Upper lobe of left lung (tissue), 6 donors: ENCODE measurements at regions not wholly inside any gene's neighbourhood (a gene's known extent, or its start where the extent isn't known, plus 50 kb on each side); places are given as distances from the start of the nearest gene placed in this dataset.

Experiments
- ATAC-seq, 2 donors: fragments of 200-7000 bp; cut with Tn5 transposase; one replicate each; pipeline ENCODE4 v1.9.1; 2022; ENCODE audit warnings: mild to moderate bottlenecking in 2 of 2, moderate library complexity in 2 of 2; ENCODE audit not compliant: low FRiP score in 2 of 2
- DNase-seq, 2 donors: peaks; one replicate each; pipeline ENCODE4 v3.0.0-alpha.2; 2019 to 2020
- H3K27ac ChIP-seq, 4 donors: fragments of 200-600 bp; sonication (generic); one replicate each; pipeline ENCODE4 v1.5.1; 2016 to 2019
- H3K27me3 ChIP-seq, 4 donors: fragments of 200-600 bp; sonication (generic); one replicate each; pipeline ENCODE4 v1.5.1; 2017 to 2019
- H3K36me3 ChIP-seq, 4 donors: fragments of 200-600 bp; sonication (generic); one replicate each; pipeline ENCODE4 v1.5.1; 2016 to 2019
- H3K4me1 ChIP-seq, 4 donors: fragments of 200-600 bp; sonication (generic); one replicate each; pipeline ENCODE4 v1.5.1; 2018 to 2019
- H3K4me3 ChIP-seq, 4 donors: fragments of 200-600 bp; sonication (generic); one replicate each; pipeline ENCODE4 v1.5.1; 2017 to 2019; ENCODE audit warnings: mild to moderate bottlenecking in 2 of 4, moderate library complexity in 1 of 4
- H3K9me3 ChIP-seq, 4 donors: fragments of 200-600 bp; sonication (generic); one replicate each; pipeline ENCODE4 v1.5.1; 2018 to 2019
- CTCF ChIP-seq, 6 experiments: fragments of 450-650 bp in 4 of 6; fragments of 200-600 bp in 2 of 6; sonication (generic) in 2 of 6; IDR thresholded peaks; one replicate each; pipeline ENCODE4 v1.5.1; 2016 to 2019; ENCODE audit warnings: antibody characterized with exemption in 6 of 6
- EP300 ChIP-seq, 4 donors: sonication (generic); formaldehyde crosslinking; IDR thresholded peaks; one replicate each; pipeline ENCODE4 v1.5.1; 2017; ENCODE audit warnings: antibody characterized with exemption in 4 of 4, control low read depth in 2 of 4
- POLR2A ChIP-seq, 4 donors: fragments of 450-650 bp; IDR thresholded peaks; one replicate each; pipeline ENCODE4 v1.5.1; 2016 to 2017; ENCODE audit warnings: antibody characterized with exemption in 4 of 4, mild to moderate bottlenecking in 2 of 4
- POLR2AphosphoS5 ChIP-seq, 2 donors: sonication (generic); formaldehyde crosslinking; IDR thresholded peaks; one replicate each; pipeline ENCODE4 v1.5.1; 2017; ENCODE audit warnings: antibody characterized with exemption in 2 of 2
- WGBS, 2 donors: methylation state at CpG; one replicate each; pipeline ENCODE4 v1.1.5; 2017 to 2018; 5-methylcytosine and 5-hydroxymethylcytosine counted together
- donor health status: DM: no; HTN: no; CAD: no; lungs with moderate emphysema.
- donor health status: DM: no; HTN: yes; CAD: no; lungs with severe emphysema.

DNA sequence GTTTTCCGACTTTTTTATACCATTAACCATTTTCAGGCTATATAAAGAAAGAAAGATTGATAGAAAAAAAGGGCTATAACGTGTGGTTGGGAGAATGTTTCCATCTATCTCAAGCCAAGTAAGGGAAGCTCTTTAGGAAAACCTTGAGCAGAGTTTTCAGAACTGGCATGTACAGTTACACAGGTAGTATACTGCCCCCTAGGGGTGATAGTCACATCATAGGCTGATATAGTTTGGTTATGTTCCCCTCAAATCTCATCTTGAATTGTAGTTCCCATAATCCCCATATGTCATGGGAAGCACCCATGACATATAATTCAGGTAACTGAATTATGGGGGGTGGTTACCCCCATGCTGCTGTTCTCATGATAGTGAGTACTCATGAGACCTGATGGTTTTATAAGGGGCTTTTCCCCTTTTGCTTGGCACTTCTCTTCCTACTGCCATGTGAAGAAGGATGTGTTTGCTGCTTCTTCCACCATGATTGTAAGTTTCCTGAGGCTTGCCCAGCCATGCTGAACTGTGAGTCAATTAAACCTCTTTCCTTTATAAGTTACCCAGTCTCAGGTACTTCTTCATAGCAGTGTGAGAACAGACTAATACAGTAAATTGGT lies 186.8 kb downstream of the TMA16 start:
- Histone ChIP-seq H3K9me3 (no peaks in the 10 kb centered on the region), H3K27ac (no peak overlapping the region), H3K36me3 (no peaks in the 10 kb centered on the region), H3K4me1 (no peaks in the 10 kb centered on the region), H3K4me3 (no peak overlapping the region), H3K27me3 (no peaks in the 10 kb centered on the region)
- DNase-seq (no peak), ATAC-seq (peak in 1 of 2 donors; percentile 73)
- no peak for TF ChIP-seq POLR2A (IDR thresholded peaks at IDR 0.05)
- peak; percentile 31 to 66 (median 56) for TF ChIP-seq CTCF (IDR thresholded peaks at IDR 0.05)
- no peak for TF ChIP-seq POLR2AphosphoS5 (IDR thresholded peaks at IDR 0.05)
- TF ChIP-seq EP300 (IDR thresholded peaks at IDR 0.05): no peak
- WGBS, 2 donors: 24% methylated on average over 2 of the region's 2 CpGs

- Histone ChIP-seq H3K9me3 (no peaks in the 10 kb centered on the region), H3K27ac (no peak overlapping the region), H3K4me1 (no peaks in the 10 kb centered on the region), H3K27me3 (no peaks in the 10 kb centered on the region), H3K36me3 (no peaks in the 10 kb centered on the region), H3K4me3 (no peak overlapping the region)
- TF ChIP-seq POLR2A (IDR thresholded peaks at IDR 0.05): no peak
- TF ChIP-seq CTCF (IDR thresholded peaks at IDR 0.05): no peak
- no peak for TF ChIP-seq POLR2AphosphoS5 (IDR thresholded peaks at IDR 0.05)
- no peak for TF ChIP-seq EP300 (IDR thresholded peaks at IDR 0.05)
- no peak for ATAC-seq
- no peak for DNase-seq
Observed at GRCh38 chr4:163688856-163689255, 194.4 kb downstream of the TMA16 start.

DNA sequence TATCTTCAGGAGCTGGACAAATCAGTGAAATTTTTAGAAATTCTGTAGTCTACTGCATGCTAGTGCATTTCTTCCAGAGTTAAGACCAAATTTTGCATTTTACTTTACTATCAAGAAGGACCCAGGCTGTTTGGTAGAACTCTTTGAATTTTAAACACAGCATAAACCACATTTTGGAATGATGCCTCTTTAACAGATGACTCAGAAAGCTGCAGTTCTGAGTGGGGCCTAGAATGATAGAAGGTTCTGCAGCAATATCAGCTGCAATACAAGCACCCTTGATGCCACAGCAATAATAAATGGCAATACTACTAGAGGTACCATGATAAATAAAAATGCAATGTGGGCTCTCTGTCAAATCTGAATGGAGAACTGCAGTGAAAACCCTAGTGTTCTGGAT lies 198.7 kb downstream of the TMA16 start:
- Histone ChIP-seq H3K36me3 (no peaks in the 10 kb centered on the region), H3K4me1 (no peaks in the 10 kb centered on the region), H3K4me3 (no peak overlapping the region), H3K27ac (no peak overlapping the region), H3K9me3 (no peaks in the 10 kb centered on the region), H3K27me3 (no peaks in the 10 kb centered on the region)
- TF ChIP-seq EP300 (IDR thresholded peaks at IDR 0.05): no peak
- TF ChIP-seq POLR2A (IDR thresholded peaks at IDR 0.05): no peak
- no peak for TF ChIP-seq POLR2AphosphoS5 (IDR thresholded peaks at IDR 0.05)
- no peak for TF ChIP-seq CTCF (IDR thresholded peaks at IDR 0.05)
- no peak for ATAC-seq
- DNase-seq: no peak

DNA sequence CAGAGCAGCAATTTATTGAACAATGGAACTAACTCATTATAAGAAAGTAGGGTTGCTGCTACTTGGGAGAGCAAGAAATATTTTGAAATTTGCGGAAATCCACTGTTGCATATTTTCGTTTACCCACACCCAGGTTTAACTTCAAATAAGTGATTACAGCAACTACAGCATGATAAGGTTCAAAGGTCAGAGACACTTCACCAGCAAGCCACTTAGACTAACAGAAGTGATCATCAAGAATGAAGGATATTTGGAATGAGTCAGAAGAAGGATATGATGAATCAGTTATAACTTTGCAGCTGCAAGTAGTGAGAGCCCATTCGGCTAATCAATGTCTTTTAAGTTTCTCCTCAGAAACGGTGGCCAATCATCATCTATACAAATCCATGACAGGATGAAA lies 199.3 kb downstream of the TMA16 start:
- Histone ChIP-seq H3K27ac (no peak overlapping the region), H3K36me3 (no peaks in the 10 kb centered on the region), H3K27me3 (no peaks in the 10 kb centered on the region), H3K4me1 (no peaks in the 10 kb centered on the region), H3K4me3 (no peak overlapping the region), H3K9me3 (no peaks in the 10 kb centered on the region)
- TF ChIP-seq EP300 (IDR thresholded peaks at IDR 0.05) (no peak), CTCF (IDR thresholded peaks at IDR 0.05) (no peak), POLR2A (IDR thresholded peaks at IDR 0.05) (no peak), POLR2AphosphoS5 (IDR thresholded peaks at IDR 0.05) (no peak)
- 79 to 81% methylated on average over 4 of the region's 4 CpGs for WGBS, 2 donors
- DNase-seq: no peak
- no peak for ATAC-seq

DNA sequence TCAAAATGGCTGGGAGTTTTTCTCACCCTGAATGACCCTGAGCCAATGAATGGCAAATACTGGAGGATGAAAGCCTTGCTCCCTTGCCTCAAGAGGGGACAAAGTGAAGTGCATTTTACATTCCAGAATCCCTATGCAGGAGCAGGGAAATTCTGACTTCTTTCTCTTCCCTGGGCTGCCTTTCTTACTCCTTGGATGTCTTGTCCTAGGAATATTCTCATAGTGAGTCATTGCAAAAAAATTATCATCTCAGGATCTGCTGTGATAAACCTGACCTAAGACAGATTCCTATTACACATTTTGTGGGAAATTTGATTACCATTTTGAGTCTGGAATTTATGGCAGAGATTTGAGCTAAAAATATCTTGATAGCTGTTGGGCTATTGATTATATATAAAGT lies 199.9 kb downstream of the TMA16 start:
- H3K36me3 ChIP-seq: no peaks in the 10 kb centered on the region
- no peak overlapping the region for H3K4me3 ChIP-seq
- TF ChIP-seq CTCF (IDR thresholded peaks at IDR 0.05) (no peak), EP300 (IDR thresholded peaks at IDR 0.05) (no peak)
- no peaks in the 10 kb centered on the region for H3K4me1 ChIP-seq
- no peaks in the 10 kb centered on the region for H3K9me3 ChIP-seq
- no peak overlapping the region for H3K27ac ChIP-seq
- no peaks in the 10 kb centered on the region for H3K27me3 ChIP-seq
- DNase-seq (no peak), ATAC-seq (no peak)
